NCI-H2196 (cell line): ENCODE measurements at regions not wholly inside any gene's neighbourhood (a gene's known extent, or its start where the extent isn't known, plus 50 kb on each side); places are given as distances from the start of the nearest gene placed in this dataset.

Source experiments
- DNase-seq: peaks from one replicate; lab custom pipeline; 2025; ENCODE audit not compliant: unreplicated experiment; lab: John Stamatoyannopoulos, UW

- no peak for DNase-seq
These were observed 551.1 kb upstream of the SORCS1 start for GRCh38 chr10:107715565-107715964.

GRCh38 chr10:107708981-107709380 is 544.5 kb upstream of the SORCS1 start:
- DNase-seq: no peak

GRCh38 chr10:107706096-107706725 is 541.7 kb upstream of the SORCS1 start:
- DNase-seq: no peak

GRCh38 chr10:107701943-107702342 is 537.4 kb upstream of the SORCS1 start:
- no peak for DNase-seq

GRCh38 chr10:107692072-107692471 is 527.6 kb upstream of the SORCS1 start:
- no peak for DNase-seq

DNA sequence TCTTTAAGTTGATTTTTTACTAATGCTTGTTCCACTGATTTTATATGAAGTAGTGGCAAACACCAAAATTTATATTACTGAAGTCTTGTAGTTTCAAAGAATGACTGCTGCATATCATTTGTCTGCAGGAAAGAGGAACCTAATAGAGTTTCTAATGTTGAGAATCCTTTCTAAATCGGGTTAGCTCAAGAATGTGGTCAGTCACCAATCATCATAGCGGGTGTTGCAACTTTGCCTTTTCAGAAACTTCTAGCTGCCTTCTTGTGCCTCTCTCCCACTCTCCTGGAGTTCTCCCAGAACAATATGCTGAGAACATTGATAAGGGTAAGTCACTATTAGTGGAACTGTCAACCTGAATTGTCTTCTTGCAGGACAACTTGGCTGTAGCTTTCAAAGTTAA is 524.8 kb upstream of the SORCS1 start:
- no peak for DNase-seq

- DNase-seq: no peak
These were observed 523.2 kb upstream of the SORCS1 start for GRCh38 chr10:107687701-107688100.

- no peak for DNase-seq
These were observed 521.6 kb upstream of the SORCS1 start for GRCh38 chr10:107686095-107686494.

GRCh38 chr10:107671960-107672359 is 507.5 kb upstream of the SORCS1 start:
- DNase-seq: no peak

- no peak for DNase-seq
These were observed 501.7 kb upstream of the SORCS1 start for GRCh38 chr10:107666214-107666613.

- no peak for DNase-seq
These were observed 501.0 kb upstream of the SORCS1 start for GRCh38 chr10:107665459-107665858.

- DNase-seq: no peak
These were observed 493.3 kb upstream of the SORCS1 start for GRCh38 chr10:107657851-107658250.

GRCh38 chr10:107656932-107657331 is 492.4 kb upstream of the SORCS1 start:
- DNase-seq: no peak

GRCh38 chr10:107653832-107654287 is 489.4 kb upstream of the SORCS1 start:
- no peak for DNase-seq

DNA sequence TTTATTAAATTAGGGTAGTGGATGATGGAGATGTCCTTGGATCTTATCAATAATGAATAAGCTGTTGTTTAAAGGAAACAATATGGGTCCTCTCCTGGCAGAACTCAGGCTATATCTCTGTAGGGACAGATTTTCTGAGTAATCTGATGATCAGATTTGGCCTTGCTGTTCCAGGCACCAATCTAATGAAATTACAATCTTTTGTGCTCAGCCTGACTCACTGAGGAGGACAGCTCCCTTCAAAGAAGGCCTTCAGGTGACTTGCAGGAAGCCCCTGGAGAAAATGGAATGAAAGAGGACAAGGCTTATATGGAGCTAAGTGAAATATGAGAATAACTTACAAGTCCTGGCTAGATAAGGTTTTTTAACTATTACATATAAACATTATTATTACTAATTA is 486.4 kb upstream of the SORCS1 start:
- no peak for DNase-seq

DNA sequence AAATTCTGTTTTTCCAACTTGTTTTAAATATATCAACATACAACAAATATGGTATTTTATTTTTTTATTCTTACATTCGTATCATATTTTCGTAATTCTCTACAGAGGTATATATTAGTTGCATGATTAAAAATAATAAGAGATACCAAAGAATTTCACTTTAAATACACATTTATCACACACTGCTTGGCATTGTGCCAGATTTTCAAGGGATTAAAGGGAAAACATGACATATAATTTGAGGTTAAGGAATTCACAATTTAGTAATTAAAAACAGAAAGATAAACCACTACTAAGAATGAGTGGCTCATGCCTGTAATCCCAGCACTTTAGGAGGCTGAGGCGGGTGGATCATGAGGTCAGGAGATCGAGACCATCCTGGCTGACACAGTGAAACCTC is 484.7 kb upstream of the SORCS1 start:
- DNase-seq: no peak

GRCh38 chr10:107647462-107647861 is 483.0 kb upstream of the SORCS1 start:
- DNase-seq: no peak

DNA sequence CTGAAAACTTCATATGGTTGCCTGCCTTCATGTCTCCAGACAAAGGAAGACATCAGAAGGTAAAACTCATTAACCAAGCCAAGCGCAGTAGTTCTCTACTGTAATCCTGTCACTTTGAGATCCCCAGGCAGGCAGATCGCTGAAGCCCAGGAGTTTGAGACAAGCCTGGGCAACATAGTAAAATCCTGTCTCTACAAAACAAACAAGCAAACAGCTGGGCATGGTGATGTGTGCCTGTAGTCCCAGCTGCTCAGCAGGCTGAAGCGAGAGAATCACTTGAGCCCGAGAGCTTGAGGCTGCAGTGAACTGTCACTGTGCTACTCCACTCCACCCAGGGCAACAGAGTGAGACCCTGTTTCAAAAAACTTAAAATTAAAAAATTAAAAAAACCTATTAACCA is 467.4 kb upstream of the SORCS1 start:
- DNase-seq: no peak

GRCh38 chr10:107626862-107627261 is 462.4 kb upstream of the SORCS1 start:
- no peak for DNase-seq

- DNase-seq: no peak
These were observed 458.8 kb upstream of the SORCS1 start for GRCh38 chr10:107623292-107623691.

- no peak for DNase-seq
These were observed 454.6 kb upstream of the SORCS1 start for GRCh38 chr10:107619139-107619538.

GRCh38 chr10:107618504-107618994 is 454.0 kb upstream of the SORCS1 start:
- no peak for DNase-seq
